ENCODE measurements at regions not wholly inside any gene's neighbourhood (a gene's known extent, or its start where the extent isn't known, plus 50 kb on each side); places are given as distances from the start of the nearest gene placed in this dataset.

- TF ChIP-seq CTCF (IDR thresholded peaks at IDR 0.05; ENCODE audit: poor library complexity, severe bottlenecking): no peak
- TF ChIP-seq EZH2 (IDR thresholded peaks at IDR 0.05; ENCODE audit: borderline replicate concordance, insufficient read depth, low read length, poor library complexity, severe bottlenecking): no peak
- no peak for TF ChIP-seq RAD21 (conservative IDR thresholded peaks at IDR 0.05)
- no peak for TF ChIP-seq POLR2AphosphoS5 (IDR thresholded peaks at IDR 0.05)
Observed at GRCh38 chr4:163902417-163902816, 407.9 kb downstream of the TMA16 start.
